ENCODE measurements at regions not wholly inside any gene's neighbourhood (a gene's known extent, or its start where the extent isn't known, plus 50 kb on each side); places are given as distances from the start of the nearest gene placed in this dataset.

- H3K4me2 ChIP-seq (ENCODE audit: low read depth, low read length): no peak overlapping the region
- no peak overlapping the region for H3K9ac ChIP-seq (ENCODE audit: low read length)
- H3K27ac ChIP-seq (ENCODE audit: low read length): no peak overlapping the region
- H3K9me3 ChIP-seq (replicated peaks; ENCODE audit: insufficient read depth, low read length): no peaks in the 10 kb centered on the region
- H3K9me2 ChIP-seq (replicated peaks; ENCODE audit: insufficient read depth, low read length): no peaks in the 10 kb centered on the region
- no peaks in the 10 kb centered on the region for H3K79me2 ChIP-seq (ENCODE audit: low read length)
- no peaks in the 10 kb centered on the region for H3F3A ChIP-seq (ENCODE audit: insufficient read depth, low read length)
- no peak overlapping the region for H3K4me3 ChIP-seq (ENCODE audit: low read length)
- no peak for DNase-seq
- no peaks in the 10 kb centered on the region for H4K20me1 ChIP-seq (ENCODE audit: insufficient read depth, low read length)
- no peaks in the 10 kb centered on the region for H3K36me3 ChIP-seq (replicated peaks; ENCODE audit: insufficient read depth, low read length)
- TF ChIP-seq EZH2phosphoT487 (IDR thresholded peaks at IDR 0.05; ENCODE audit: low read length) (no peak), EZH2 (optimal IDR thresholded peaks at IDR 0.05; ENCODE audit: low read depth, low read length) (no peak), CTCF (IDR thresholded peaks at IDR 0.05; ENCODE audit: low read length) (no peak)
- H3K4me1 ChIP-seq (ENCODE audit: low read length): no peaks in the 10 kb centered on the region
- no peaks in the 10 kb centered on the region for H3K27me3 ChIP-seq (replicated peaks; ENCODE audit: insufficient read depth, low read length)
- H2AFZ ChIP-seq (ENCODE audit: low read length): no peak overlapping the region
These were observed 184.8 kb downstream of the PTPN20 start for GRCh38 chr10:47095848-47096612.

- no peaks in the 10 kb centered on the region for H3F3A ChIP-seq (ENCODE audit: insufficient read depth, low read length)
- no peaks in the 10 kb centered on the region for H3K36me3 ChIP-seq (replicated peaks; ENCODE audit: insufficient read depth, low read length)
- H3K9me2 ChIP-seq (replicated peaks; ENCODE audit: insufficient read depth, low read length): no peaks in the 10 kb centered on the region
- H3K27me3 ChIP-seq (replicated peaks; ENCODE audit: insufficient read depth, low read length): no peaks in the 10 kb centered on the region
- TF ChIP-seq EZH2 (optimal IDR thresholded peaks at IDR 0.05; ENCODE audit: low read depth, low read length): no peak
- TF ChIP-seq CTCF (IDR thresholded peaks at IDR 0.05; ENCODE audit: low read length): no peak
- TF ChIP-seq EZH2phosphoT487 (IDR thresholded peaks at IDR 0.05; ENCODE audit: low read length): no peak
- no peak overlapping the region for H3K4me2 ChIP-seq (ENCODE audit: low read depth, low read length)
- no peak overlapping the region for H3K4me3 ChIP-seq (ENCODE audit: low read length)
- H3K9ac ChIP-seq (ENCODE audit: low read length): no peak overlapping the region
- DNase-seq: no peak
- no peak overlapping the region for H2AFZ ChIP-seq (ENCODE audit: low read length)
- no peaks in the 10 kb centered on the region for H3K79me2 ChIP-seq (ENCODE audit: low read length)
- H4K20me1 ChIP-seq (ENCODE audit: insufficient read depth, low read length): no peaks in the 10 kb centered on the region
- H3K27ac ChIP-seq (ENCODE audit: low read length): no peak overlapping the region
- H3K4me1 ChIP-seq (ENCODE audit: low read length): no peaks in the 10 kb centered on the region
- H3K9me3 ChIP-seq (replicated peaks; ENCODE audit: insufficient read depth, low read length): no peaks in the 10 kb centered on the region
These were observed 187.0 kb downstream of the PTPN20 start for GRCh38 chr10:47098238-47098637.

DNA sequence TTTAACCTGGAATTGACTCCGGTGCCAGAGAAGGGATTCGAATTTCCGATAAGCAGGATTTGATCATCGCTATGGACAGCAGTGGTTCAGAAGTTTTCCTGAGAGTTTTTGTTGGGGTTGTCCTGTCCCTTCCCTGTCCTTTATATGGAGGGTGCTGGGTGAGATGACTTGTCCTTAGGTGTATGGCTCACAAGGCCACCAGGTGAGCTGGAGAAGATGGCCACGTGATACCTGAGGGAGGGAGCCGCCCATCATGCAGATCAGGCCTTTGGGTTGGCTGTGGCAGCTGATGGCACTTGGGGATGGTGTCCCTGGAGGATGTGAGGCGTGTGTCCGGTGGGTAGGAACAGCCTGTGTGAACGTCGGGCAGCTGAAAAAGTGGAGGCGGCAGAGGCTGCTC lies 187.7 kb downstream of the PTPN20 start:
- no peak for DNase-seq
- H3K27ac ChIP-seq (ENCODE audit: low read length): no peak overlapping the region
- no peaks in the 10 kb centered on the region for H3K27me3 ChIP-seq (replicated peaks; ENCODE audit: insufficient read depth, low read length)
- no peak overlapping the region for H3K4me3 ChIP-seq (ENCODE audit: low read length)
- no peaks in the 10 kb centered on the region for H3F3A ChIP-seq (ENCODE audit: insufficient read depth, low read length)
- no peak overlapping the region for H3K4me2 ChIP-seq (ENCODE audit: low read depth, low read length)
- H3K36me3 ChIP-seq (replicated peaks; ENCODE audit: insufficient read depth, low read length): no peaks in the 10 kb centered on the region
- no peaks in the 10 kb centered on the region for H3K9me3 ChIP-seq (replicated peaks; ENCODE audit: insufficient read depth, low read length)
- H2AFZ ChIP-seq (ENCODE audit: low read length): no peak overlapping the region
- H3K9ac ChIP-seq (ENCODE audit: low read length): no peak overlapping the region
- no peaks in the 10 kb centered on the region for H3K79me2 ChIP-seq (ENCODE audit: low read length)
- H3K9me2 ChIP-seq (replicated peaks; ENCODE audit: insufficient read depth, low read length): no peaks in the 10 kb centered on the region
- H4K20me1 ChIP-seq (ENCODE audit: insufficient read depth, low read length): no peaks in the 10 kb centered on the region
- TF ChIP-seq CTCF (IDR thresholded peaks at IDR 0.05; ENCODE audit: low read length) (no peak), EZH2phosphoT487 (IDR thresholded peaks at IDR 0.05; ENCODE audit: low read length) (no peak), EZH2 (optimal IDR thresholded peaks at IDR 0.05; ENCODE audit: low read depth, low read length) (no peak)
- H3K4me1 ChIP-seq (ENCODE audit: low read length): no peaks in the 10 kb centered on the region
